ENCODE measurements at regions not wholly inside any gene's neighbourhood (a gene's known extent, or its start where the extent isn't known, plus 50 kb on each side); places are given as distances from the start of the nearest gene placed in this dataset.

GRCh38 chr14:29085546-29085945, 319.0 kb downstream of the FOXG1 start:
- CTCF ChIA-PET, result interaction anchor here (1.0 kb wide), 1 partner anchor 16 kb away, joined by 4 read pairs; no protein-coding TSS in a partner anchor
- no peaks in the 10 kb centered on the region for H3K36me3 Mint-ChIP-seq (ENCODE audit: low read depth)
- no peaks in the 10 kb centered on the region for H3K27me3 Mint-ChIP-seq
- H3K27ac Mint-ChIP-seq, result no peak overlapping the region
- POLR2A ChIA-PET, result no interaction called here
- peaks cover 19% of the 10 kb centered on the region for H3K9me3 Mint-ChIP-seq (ENCODE audit: low read depth)
- no peaks in the 10 kb centered on the region for H3K4me1 Mint-ChIP-seq
- ATAC-seq (no peak), DNase-seq (no peak)
- no peak overlapping the region for H3K4me3 Mint-ChIP-seq
- intact Hi-C loops (cut with DNase I, micrococcal nuclease), result no loop called here

DNA sequence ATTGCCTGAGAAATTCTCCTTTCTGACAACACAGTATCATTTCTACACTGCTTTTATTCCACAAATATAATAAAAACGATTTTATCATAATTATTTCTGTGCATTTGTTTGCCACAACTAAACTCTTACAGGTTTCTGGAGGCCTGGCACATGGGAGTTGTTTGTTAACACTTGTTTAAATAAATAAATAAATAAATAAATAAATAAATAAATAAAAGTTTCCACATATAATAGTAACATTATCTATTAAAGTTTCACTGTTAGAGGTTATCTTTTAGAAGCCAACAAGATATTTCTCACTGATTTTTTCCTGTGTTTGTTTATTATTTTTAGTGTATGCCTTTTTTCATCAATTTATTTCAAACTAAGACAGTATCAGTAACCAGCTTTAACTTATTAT, 323.3 kb downstream of the FOXG1 start:
- ChIA-PET CTCF (no interaction called here), POLR2A (no interaction called here)
- H3K4me1 Mint-ChIP-seq, result no peaks in the 10 kb centered on the region
- intact Hi-C loops (cut with DNase I, micrococcal nuclease), result no loop called here
- DNase-seq (no peak), ATAC-seq (no peak)
- no peak overlapping the region for H3K27ac Mint-ChIP-seq
- peaks cover 17% of the 10 kb centered on the region for H3K9me3 Mint-ChIP-seq (ENCODE audit: low read depth)
- no peak overlapping the region for H3K4me3 Mint-ChIP-seq
- H3K36me3 Mint-ChIP-seq (ENCODE audit: low read depth), result no peaks in the 10 kb centered on the region
- no peaks in the 10 kb centered on the region for H3K27me3 Mint-ChIP-seq

- Mint-ChIP-seq H3K9me3 (ENCODE audit: low read depth) (peaks cover 21% of the 10 kb centered on the region), H3K4me3 (no peak overlapping the region), H3K4me1 (no peaks in the 10 kb centered on the region), H3K27ac (no peak overlapping the region), H3K36me3 (ENCODE audit: low read depth) (no peaks in the 10 kb centered on the region), H3K27me3 (no peaks in the 10 kb centered on the region)
- POLR2A ChIA-PET, result no interaction called here
- intact Hi-C loops (cut with DNase I, micrococcal nuclease), result no loop called here
- ATAC-seq (no peak), DNase-seq (no peak)
- CTCF ChIA-PET, result interaction anchor here (0.7 kb wide), 1 partner anchor 55 kb away, joined by 3 read pairs; no protein-coding TSS in a partner anchor
Observed at GRCh38 chr14:29092121-29092520, 325.5 kb downstream of the FOXG1 start.

DNA sequence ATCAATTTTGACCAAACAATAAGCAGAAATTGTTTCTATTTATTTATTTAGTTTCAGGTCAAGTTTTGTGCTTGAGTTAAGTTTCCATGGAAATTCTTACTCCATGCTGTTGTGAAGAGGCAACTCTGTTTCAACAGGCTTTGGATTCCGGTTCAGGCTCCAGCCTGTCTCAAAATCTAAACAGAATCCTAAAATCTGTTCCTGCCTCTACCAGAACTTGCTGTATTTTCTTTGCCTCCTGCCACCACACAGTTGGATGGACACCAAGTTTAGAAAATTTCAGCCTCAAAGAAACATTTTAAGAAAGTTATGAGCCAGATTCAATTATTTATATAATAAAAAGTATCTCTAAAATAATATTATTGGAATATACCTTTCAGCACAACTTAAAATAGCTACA, 330.9 kb downstream of the FOXG1 start:
- Mint-ChIP-seq H3K4me1 (no peaks in the 10 kb centered on the region), H3K36me3 (ENCODE audit: low read depth) (no peaks in the 10 kb centered on the region), H3K4me3 (no peak overlapping the region), H3K27me3 (no peaks in the 10 kb centered on the region), H3K27ac (no peak overlapping the region), H3K9me3 (ENCODE audit: low read depth) (peaks cover 14% of the 10 kb centered on the region)
- ATAC-seq, result no peak
- CTCF ChIA-PET, result no interaction called here
- POLR2A ChIA-PET, result no interaction called here
- DNase-seq, result no peak
- intact Hi-C loops (cut with DNase I, micrococcal nuclease), result no loop called here

DNA sequence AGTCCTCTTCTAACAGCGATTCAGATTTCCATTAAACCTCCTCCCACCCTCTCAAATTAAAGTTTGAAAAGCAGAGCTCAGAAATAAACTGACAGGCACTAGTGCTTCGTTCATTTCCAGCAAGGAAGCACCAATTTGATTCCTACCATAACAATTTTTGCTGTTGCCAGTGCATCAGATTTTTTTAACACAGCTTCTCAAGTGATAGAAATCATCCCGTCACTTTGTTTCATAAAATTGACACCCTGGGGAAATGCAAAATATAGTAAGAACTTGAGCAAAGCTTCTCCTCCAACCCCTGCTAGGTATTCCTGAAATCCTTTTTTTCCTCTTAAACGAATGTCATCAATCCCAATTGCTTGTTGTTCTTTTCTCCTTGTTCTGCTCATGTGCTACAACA, 332.1 kb downstream of the FOXG1 start:
- H3K4me1 Mint-ChIP-seq, result no peaks in the 10 kb centered on the region
- intact Hi-C loops (cut with DNase I, micrococcal nuclease), result no loop called here
- POLR2A ChIA-PET, result no interaction called here
- no peak for ATAC-seq
- no peak overlapping the region for H3K27ac Mint-ChIP-seq
- no peaks in the 10 kb centered on the region for H3K27me3 Mint-ChIP-seq
- CTCF ChIA-PET, result interaction anchor here (1.4 kb wide), 1 partner anchor 33 kb away, joined by 3 read pairs; no protein-coding TSS in a partner anchor
- DNase-seq, result no peak
- peaks cover 16% of the 10 kb centered on the region for H3K9me3 Mint-ChIP-seq (ENCODE audit: low read depth)
- H3K4me3 Mint-ChIP-seq, result no peak overlapping the region
- H3K36me3 Mint-ChIP-seq (ENCODE audit: low read depth), result no peaks in the 10 kb centered on the region

GRCh38 chr14:29102266-29102665, 335.7 kb downstream of the FOXG1 start:
- ATAC-seq (no peak), DNase-seq (no peak)
- ChIA-PET POLR2A (no interaction called here), CTCF (no interaction called here)
- Mint-ChIP-seq H3K4me3 (no peak overlapping the region), H3K9me3 (ENCODE audit: low read depth) (peaks cover 12% of the 10 kb centered on the region), H3K27ac (no peak overlapping the region), H3K27me3 (no peaks in the 10 kb centered on the region), H3K36me3 (ENCODE audit: low read depth) (no peaks in the 10 kb centered on the region), H3K4me1 (no peaks in the 10 kb centered on the region)
- intact Hi-C loops (cut with DNase I, micrococcal nuclease), result no loop called here

DNA sequence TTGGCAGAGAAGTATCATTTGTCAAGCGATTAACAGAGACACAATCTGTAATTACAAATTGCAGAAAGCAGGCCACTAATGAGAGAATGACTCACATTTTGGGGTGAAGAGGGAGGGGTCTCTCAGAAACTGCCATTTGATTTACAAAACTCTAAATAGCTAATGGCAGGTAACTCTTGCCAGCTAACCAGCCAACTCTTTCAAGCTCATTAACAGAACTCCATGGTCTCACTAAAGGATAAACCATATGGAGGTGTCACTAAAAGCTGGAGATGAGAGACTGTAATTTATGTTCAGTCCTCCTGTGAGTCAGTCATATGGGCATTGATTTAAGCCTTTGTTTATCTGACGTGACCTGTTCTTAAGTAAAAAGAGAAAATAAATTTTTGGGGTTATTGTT, 336.4 kb downstream of the FOXG1 start:
- Mint-ChIP-seq H3K4me3 (no peak overlapping the region), H3K36me3 (ENCODE audit: low read depth) (no peaks in the 10 kb centered on the region), H3K27me3 (no peaks in the 10 kb centered on the region), H3K4me1 (no peaks in the 10 kb centered on the region), H3K9me3 (ENCODE audit: low read depth) (peaks cover 12% of the 10 kb centered on the region), H3K27ac (no peak overlapping the region)
- intact Hi-C loops (cut with DNase I, micrococcal nuclease), result no loop called here
- ChIA-PET POLR2A (no interaction called here), CTCF (no interaction called here)
- DNase-seq, result no peak
- ATAC-seq, result no peak

- CTCF ChIA-PET, result no interaction called here
- H3K4me3 Mint-ChIP-seq, result no peak overlapping the region
- POLR2A ChIA-PET, result no interaction called here
- DNase-seq (no peak), ATAC-seq (no peak)
- intact Hi-C loops (cut with DNase I, micrococcal nuclease), result no loop called here
- no peaks in the 10 kb centered on the region for H3K36me3 Mint-ChIP-seq (ENCODE audit: low read depth)
- no peaks in the 10 kb centered on the region for H3K4me1 Mint-ChIP-seq
- H3K27ac Mint-ChIP-seq, result no peak overlapping the region
- H3K27me3 Mint-ChIP-seq, result no peaks in the 10 kb centered on the region
- H3K9me3 Mint-ChIP-seq (ENCODE audit: low read depth), result peaks cover 10% of the 10 kb centered on the region
Observed at GRCh38 chr14:29108908-29109307, 342.3 kb downstream of the FOXG1 start.

- Mint-ChIP-seq H3K27ac (no peak overlapping the region), H3K9me3 (ENCODE audit: low read depth) (peaks cover 6% of the 10 kb centered on the region), H3K36me3 (ENCODE audit: low read depth) (no peaks in the 10 kb centered on the region), H3K4me1 (no peaks in the 10 kb centered on the region), H3K27me3 (no peaks in the 10 kb centered on the region), H3K4me3 (no peak overlapping the region)
- no peak for DNase-seq
- intact Hi-C loops (cut with DNase I, micrococcal nuclease), result no loop called here
- ATAC-seq, result no peak
- POLR2A ChIA-PET, result no interaction called here
- CTCF ChIA-PET, result no interaction called here
Observed at GRCh38 chr14:29109589-29109988, 343.0 kb downstream of the FOXG1 start.

DNA sequence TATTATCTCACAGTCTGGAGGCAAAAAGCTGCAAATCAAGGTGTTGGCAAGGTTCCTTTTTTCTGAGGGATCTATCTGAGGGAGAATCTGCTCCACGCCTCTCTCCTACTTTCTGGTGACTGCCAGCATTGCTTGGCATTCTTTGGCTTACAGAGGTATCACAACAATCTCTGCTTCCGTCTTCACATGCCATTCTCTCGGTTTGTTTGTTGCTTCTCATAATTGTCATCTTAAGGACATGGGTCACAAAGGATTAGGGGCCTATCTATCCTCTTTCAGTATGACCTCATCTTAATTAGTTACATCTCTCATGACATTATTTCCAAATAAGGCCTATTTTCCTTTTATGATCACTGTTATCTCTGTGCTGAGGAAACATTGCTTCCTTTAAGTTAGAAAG, 345.0 kb downstream of the FOXG1 start:
- intact Hi-C loops (cut with DNase I, micrococcal nuclease), result no loop called here
- no peak for ATAC-seq
- ChIA-PET POLR2A (no interaction called here), CTCF (no interaction called here)
- H3K9me3 Mint-ChIP-seq (ENCODE audit: low read depth), result peaks cover 5% of the 10 kb centered on the region
- H3K27ac Mint-ChIP-seq, result no peak overlapping the region
- H3K36me3 Mint-ChIP-seq (ENCODE audit: low read depth), result no peaks in the 10 kb centered on the region
- H3K4me3 Mint-ChIP-seq, result no peak overlapping the region
- no peak for DNase-seq
- no peaks in the 10 kb centered on the region for H3K27me3 Mint-ChIP-seq
- no peaks in the 10 kb centered on the region for H3K4me1 Mint-ChIP-seq

DNA sequence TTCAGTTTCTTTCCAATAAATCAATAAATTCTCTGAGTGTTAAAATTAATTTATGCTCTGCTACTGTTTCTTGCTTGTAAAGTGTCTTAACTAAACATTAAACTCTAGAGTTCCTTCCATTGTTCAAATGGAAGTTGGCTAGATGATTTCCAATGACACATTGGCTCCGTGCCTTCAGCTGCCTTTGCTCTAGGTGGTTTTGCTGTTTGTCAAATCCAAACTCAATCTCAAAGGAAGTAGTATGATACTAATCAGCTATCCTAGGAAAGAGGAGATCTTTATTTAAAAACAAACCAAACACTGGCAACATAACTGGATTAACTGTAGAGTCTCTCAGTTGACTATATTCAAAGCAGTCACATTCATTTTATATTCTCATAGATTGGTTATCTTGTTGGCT, 356.4 kb downstream of the FOXG1 start:
- Mint-ChIP-seq H3K27ac (no peak overlapping the region), H3K9me3 (ENCODE audit: low read depth) (peaks cover 13% of the 10 kb centered on the region), H3K4me3 (no peak overlapping the region), H3K4me1 (no peaks in the 10 kb centered on the region), H3K36me3 (ENCODE audit: low read depth) (no peaks in the 10 kb centered on the region), H3K27me3 (no peaks in the 10 kb centered on the region)
- ATAC-seq, result no peak
- no peak for DNase-seq
- POLR2A ChIA-PET, result no interaction called here
- intact Hi-C loops (cut with DNase I, micrococcal nuclease), result no loop called here
- CTCF ChIA-PET, result no interaction called here

DNA sequence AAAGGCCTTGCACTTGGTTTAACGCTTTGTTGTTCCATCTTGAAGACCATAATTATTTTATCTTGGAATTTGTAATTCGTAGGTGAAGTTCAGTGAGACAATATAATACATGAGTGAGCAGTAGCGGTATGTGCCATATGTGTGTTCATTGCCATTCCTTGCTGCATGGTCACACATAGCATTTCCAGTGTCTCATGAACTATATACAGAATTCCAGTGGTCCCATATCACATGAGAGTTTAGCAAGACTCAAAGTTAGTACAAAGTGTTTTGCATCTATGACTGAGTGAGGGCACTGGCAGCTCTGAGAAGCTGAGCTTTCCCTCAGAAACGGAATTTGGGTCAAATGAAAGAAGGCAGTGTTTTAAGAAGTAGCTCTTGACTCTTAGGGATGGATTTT, 359.8 kb downstream of the FOXG1 start:
- Mint-ChIP-seq H3K27me3 (no peaks in the 10 kb centered on the region), H3K36me3 (ENCODE audit: low read depth) (no peaks in the 10 kb centered on the region), H3K4me3 (no peak overlapping the region), H3K4me1 (no peaks in the 10 kb centered on the region), H3K27ac (no peak overlapping the region), H3K9me3 (ENCODE audit: low read depth) (peaks cover 14% of the 10 kb centered on the region)
- intact Hi-C loops (cut with DNase I, micrococcal nuclease), result no loop called here
- no peak for DNase-seq
- ChIA-PET POLR2A (no interaction called here), CTCF (no interaction called here)
- no peak for ATAC-seq

DNA sequence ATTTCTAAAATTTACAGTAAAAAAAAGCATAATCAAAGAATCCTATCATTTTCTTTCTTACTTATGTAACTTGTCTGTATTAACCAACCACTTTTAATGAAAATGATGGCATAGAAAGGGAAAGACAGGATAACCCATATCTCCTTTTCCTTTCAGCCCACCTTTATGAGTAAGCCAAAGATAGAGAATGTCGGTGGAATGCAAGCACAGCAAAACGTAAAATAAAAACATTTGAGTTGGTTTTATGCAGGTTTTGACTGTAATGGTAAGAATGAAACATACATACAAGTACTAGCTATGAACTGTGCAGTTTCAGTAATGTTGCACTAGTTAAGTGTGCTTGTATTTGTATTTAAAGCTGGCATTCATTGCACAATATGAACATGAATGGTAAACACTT, 360.3 kb downstream of the FOXG1 start:
- intact Hi-C loops (cut with DNase I, micrococcal nuclease), result no loop called here
- CTCF ChIA-PET, result no interaction called here
- no peaks in the 10 kb centered on the region for H3K27me3 Mint-ChIP-seq
- ATAC-seq (no peak), DNase-seq (no peak)
- POLR2A ChIA-PET, result no interaction called here
- no peak overlapping the region for H3K27ac Mint-ChIP-seq
- peaks cover 14% of the 10 kb centered on the region for H3K9me3 Mint-ChIP-seq (ENCODE audit: low read depth)
- H3K4me3 Mint-ChIP-seq, result no peak overlapping the region
- no peaks in the 10 kb centered on the region for H3K4me1 Mint-ChIP-seq
- no peaks in the 10 kb centered on the region for H3K36me3 Mint-ChIP-seq (ENCODE audit: low read depth)
